ENCODE measurements at regions not wholly inside any gene's neighbourhood (a gene's known extent, or its start where the extent isn't known, plus 50 kb on each side); places are given as distances from the start of the nearest gene placed in this dataset.

DNA sequence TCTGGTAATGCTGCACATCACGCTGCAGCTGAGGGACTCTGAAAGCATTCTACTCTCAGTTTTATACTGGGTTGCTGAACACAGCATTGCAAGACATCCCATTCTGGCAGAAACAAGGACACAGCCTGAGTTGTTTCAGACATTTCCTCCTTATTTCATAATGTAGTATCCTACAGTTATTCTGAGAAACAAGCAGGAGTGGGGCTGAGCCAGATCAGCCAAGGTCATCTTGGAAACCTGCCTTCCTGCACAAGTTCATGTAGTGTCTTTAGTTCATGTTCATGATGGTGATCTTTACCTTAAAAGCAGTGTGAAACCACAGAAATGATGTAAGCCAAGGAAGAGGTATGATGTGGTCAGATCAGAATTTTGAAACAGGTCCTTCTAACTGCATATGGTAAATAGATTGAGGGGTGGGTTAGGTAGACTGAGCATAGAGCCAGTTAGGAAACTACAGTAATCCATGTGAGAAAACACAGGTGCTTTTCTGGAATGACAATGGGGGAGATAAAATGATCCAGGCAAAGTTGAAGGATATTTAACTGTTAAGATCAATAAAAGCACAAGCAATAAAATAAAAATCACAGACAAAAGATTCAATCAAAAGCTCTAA, 1686.8 kb downstream of the LRRC4C start:
- TF ChIP-seq POLR2AphosphoS5 (IDR thresholded peaks at IDR 0.05; ENCODE audit: low read depth, low read length): no peak
- TF ChIP-seq SIN3A (IDR thresholded peaks at IDR 0.05; ENCODE audit: borderline replicate concordance, insufficient read depth, low read length): no peak
- TF ChIP-seq, protein P1, sequence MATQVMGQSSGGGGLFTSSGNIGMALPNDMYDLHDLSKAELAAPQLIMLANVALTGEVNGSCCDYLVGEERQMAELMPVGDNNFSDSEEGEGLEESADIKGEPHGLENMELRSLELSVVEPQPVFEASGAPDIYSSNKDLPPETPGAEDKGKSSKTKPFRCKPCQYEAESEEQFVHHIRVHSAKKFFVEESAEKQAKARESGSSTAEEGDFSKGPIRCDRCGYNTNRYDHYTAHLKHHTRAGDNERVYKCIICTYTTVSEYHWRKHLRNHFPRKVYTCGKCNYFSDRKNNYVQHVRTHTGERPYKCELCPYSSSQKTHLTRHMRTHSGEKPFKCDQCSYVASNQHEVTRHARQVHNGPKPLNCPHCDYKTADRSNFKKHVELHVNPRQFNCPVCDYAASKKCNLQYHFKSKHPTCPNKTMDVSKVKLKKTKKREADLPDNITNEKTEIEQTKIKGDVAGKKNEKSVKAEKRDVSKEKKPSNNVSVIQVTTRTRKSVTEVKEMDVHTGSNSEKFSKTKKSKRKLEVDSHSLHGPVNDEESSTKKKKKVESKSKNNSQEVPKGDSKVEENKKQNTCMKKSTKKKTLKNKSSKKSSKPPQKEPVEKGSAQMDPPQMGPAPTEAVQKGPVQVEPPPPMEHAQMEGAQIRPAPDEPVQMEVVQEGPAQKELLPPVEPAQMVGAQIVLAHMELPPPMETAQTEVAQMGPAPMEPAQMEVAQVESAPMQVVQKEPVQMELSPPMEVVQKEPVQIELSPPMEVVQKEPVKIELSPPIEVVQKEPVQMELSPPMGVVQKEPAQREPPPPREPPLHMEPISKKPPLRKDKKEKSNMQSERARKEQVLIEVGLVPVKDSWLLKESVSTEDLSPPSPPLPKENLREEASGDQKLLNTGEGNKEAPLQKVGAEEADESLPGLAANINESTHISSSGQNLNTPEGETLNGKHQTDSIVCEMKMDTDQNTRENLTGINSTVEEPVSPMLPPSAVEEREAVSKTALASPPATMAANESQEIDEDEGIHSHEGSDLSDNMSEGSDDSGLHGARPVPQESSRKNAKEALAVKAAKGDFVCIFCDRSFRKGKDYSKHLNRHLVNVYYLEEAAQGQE (IDR thresholded peaks at IDR 0.05; ENCODE audit: insufficient read depth in 1 of 2, low read depth in 2 of 2, low read length in 2 of 2): no peak
